Parathyroid adenoma (tissue), 2 donors: ENCODE measurements at regions not wholly inside any gene's neighbourhood (a gene's known extent, or its start where the extent isn't known, plus 50 kb on each side); places are given as distances from the start of the nearest gene placed in this dataset.

Source experiments
- H2AFZ ChIP-seq: fragments of 300-600 bp; sonication (generic); one replicate; pipeline ENCODE4 v1.7.0; 2017; ENCODE audit warnings: antibody characterized with exemption, mild to moderate bottlenecking
- H3K27ac ChIP-seq: fragments of 300-600 bp; sonication (generic); one replicate; pipeline ENCODE4 v1.7.0; 2017
- H3K27me3 ChIP-seq: fragments of 300-600 bp; sonication (generic); one replicate; pipeline ENCODE4 v1.7.0; 2017; ENCODE audit warnings: low read length; ENCODE audit not compliant: control insufficient read depth, insufficient read depth
- H3K36me3 ChIP-seq: fragments of 300-600 bp; sonication (generic); one replicate; pipeline ENCODE4 v1.7.0; 2017; ENCODE audit warnings: low read length; ENCODE audit not compliant: control insufficient read depth, insufficient read depth
- H3K4me1 ChIP-seq: fragments of 300-600 bp; sonication (generic); one replicate; pipeline ENCODE4 v1.7.0; 2017; ENCODE audit warnings: control low read depth
- H3K4me2 ChIP-seq: fragments of 300-600 bp; sonication (generic); one replicate; pipeline ENCODE4 v1.7.0; 2017; ENCODE audit warnings: low read length
- H3K4me3 ChIP-seq: fragments of 300-600 bp; sonication (generic); one replicate; pipeline ENCODE4 v1.7.0; 2017; ENCODE audit warnings: low read depth, low read length
- H3K79me2 ChIP-seq: fragments of 300-600 bp; sonication (generic); one replicate; pipeline ENCODE4 v1.7.0; 2017; ENCODE audit warnings: control low read depth
- H3K9ac ChIP-seq: fragments of 300-600 bp; sonication (generic); one replicate; pipeline ENCODE4 v1.7.0; 2017; ENCODE audit warnings: mild to moderate bottlenecking
- H3K9me3 ChIP-seq: fragments of 300-600 bp; sonication (generic); one replicate; pipeline ENCODE4 v1.7.0; 2017; ENCODE audit warnings: low read length; ENCODE audit not compliant: control insufficient read depth
- TF ChIP-seq, protein P1 (sequence below): fragments of 300-600 bp; sonication (generic); IDR thresholded peaks from one replicate; pipeline ENCODE4 v1.7.0; 2017; ENCODE audit warnings: antibody characterized with exemption, mild to moderate bottlenecking
- donor health status: primary hyperparathyroidism.

DNA sequence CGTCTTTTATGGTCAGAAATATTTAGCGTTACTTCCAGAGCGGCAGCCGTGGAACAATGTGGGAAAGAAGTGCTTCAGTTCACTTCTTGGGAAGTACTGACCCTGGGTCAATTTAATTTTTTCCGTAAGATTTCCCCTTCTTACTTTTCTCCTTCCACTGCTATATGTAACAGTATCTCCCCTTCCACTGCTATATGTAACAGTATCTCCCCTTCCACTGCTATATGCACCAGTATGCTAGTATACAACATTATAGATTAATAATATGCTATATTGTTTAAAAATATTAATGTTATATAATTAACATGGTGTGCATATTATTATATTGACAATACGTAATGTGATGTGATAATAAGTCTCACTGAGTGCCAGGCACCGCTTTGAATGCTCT lies 69.7 kb upstream of the ERG start:
- H3K9me3 ChIP-seq = no peaks in the 10 kb centered on the region
- no peaks in the 10 kb centered on the region for H3K79me2 ChIP-seq
- H3K9ac ChIP-seq = no peak overlapping the region
- no peak overlapping the region for H3K4me3 ChIP-seq
- no peak overlapping the region for H3K4me2 ChIP-seq
- no peaks in the 10 kb centered on the region for H3K36me3 ChIP-seq
- no peak overlapping the region for H3K27ac ChIP-seq
- TF ChIP-seq, protein P1, sequence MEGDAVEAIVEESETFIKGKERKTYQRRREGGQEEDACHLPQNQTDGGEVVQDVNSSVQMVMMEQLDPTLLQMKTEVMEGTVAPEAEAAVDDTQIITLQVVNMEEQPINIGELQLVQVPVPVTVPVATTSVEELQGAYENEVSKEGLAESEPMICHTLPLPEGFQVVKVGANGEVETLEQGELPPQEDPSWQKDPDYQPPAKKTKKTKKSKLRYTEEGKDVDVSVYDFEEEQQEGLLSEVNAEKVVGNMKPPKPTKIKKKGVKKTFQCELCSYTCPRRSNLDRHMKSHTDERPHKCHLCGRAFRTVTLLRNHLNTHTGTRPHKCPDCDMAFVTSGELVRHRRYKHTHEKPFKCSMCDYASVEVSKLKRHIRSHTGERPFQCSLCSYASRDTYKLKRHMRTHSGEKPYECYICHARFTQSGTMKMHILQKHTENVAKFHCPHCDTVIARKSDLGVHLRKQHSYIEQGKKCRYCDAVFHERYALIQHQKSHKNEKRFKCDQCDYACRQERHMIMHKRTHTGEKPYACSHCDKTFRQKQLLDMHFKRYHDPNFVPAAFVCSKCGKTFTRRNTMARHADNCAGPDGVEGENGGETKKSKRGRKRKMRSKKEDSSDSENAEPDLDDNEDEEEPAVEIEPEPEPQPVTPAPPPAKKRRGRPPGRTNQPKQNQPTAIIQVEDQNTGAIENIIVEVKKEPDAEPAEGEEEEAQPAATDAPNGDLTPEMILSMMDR = no peak
- no peaks in the 10 kb centered on the region for H3K4me1 ChIP-seq
- H2AFZ ChIP-seq = no peak overlapping the region
- no peaks in the 10 kb centered on the region for H3K27me3 ChIP-seq

DNA sequence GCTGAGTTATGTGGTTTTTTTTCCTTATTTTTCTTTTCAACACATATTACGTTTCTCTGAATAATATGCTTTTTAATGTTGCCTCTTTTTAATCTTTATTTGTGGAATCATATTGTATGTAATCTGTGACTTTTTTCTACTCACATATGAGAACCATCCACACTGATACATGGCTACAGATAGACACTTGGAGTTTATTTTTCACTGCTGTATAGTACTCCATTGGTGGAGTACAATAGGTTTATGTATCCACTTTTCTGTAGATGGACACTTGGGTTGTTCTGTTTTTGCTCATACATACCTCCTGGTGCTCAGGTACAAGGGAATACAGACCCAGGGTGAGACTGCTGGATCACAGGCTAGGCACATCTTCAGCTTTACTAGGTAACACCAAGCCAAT lies 71.5 kb upstream of the ERG start:
- TF ChIP-seq, protein P1 = no peak
- Histone ChIP-seq H3K4me1 (no peaks in the 10 kb centered on the region), H3K27me3 (no peaks in the 10 kb centered on the region), H3K27ac (no peak overlapping the region), H3K4me3 (no peak overlapping the region), H2AFZ (no peak overlapping the region), H3K79me2 (no peaks in the 10 kb centered on the region), H3K9ac (no peak overlapping the region), H3K4me2 (no peak overlapping the region), H3K36me3 (no peaks in the 10 kb centered on the region), H3K9me3 (no peaks in the 10 kb centered on the region)

DNA sequence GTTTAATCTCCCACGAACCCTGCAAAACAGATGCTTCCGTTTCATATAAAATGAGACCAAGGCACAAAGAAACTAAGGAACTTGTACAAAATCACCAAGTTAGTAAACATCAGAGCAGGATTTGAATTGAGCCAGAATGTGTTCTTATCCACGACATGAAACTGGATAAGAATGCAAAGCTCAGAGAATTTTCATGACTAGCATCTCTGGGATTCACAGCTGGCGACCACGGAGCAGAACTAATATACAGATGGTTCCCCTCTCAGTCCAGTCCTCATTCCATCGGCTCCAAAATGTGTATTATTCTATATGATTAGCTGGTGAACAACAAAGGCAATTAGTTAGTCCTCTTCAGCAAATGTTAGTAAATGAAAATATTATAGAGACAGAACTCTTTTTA lies 72.3 kb upstream of the ERG start:
- H3K4me2 ChIP-seq = no peak overlapping the region
- H3K79me2 ChIP-seq = no peaks in the 10 kb centered on the region
- H3K9ac ChIP-seq = no peak overlapping the region
- no peak overlapping the region for H3K4me3 ChIP-seq
- H3K4me1 ChIP-seq = no peaks in the 10 kb centered on the region
- TF ChIP-seq, protein P1 = no peak
- H2AFZ ChIP-seq = no peak overlapping the region
- H3K27me3 ChIP-seq = no peaks in the 10 kb centered on the region
- no peaks in the 10 kb centered on the region for H3K36me3 ChIP-seq
- H3K27ac ChIP-seq = no peak overlapping the region
- no peaks in the 10 kb centered on the region for H3K9me3 ChIP-seq

DNA sequence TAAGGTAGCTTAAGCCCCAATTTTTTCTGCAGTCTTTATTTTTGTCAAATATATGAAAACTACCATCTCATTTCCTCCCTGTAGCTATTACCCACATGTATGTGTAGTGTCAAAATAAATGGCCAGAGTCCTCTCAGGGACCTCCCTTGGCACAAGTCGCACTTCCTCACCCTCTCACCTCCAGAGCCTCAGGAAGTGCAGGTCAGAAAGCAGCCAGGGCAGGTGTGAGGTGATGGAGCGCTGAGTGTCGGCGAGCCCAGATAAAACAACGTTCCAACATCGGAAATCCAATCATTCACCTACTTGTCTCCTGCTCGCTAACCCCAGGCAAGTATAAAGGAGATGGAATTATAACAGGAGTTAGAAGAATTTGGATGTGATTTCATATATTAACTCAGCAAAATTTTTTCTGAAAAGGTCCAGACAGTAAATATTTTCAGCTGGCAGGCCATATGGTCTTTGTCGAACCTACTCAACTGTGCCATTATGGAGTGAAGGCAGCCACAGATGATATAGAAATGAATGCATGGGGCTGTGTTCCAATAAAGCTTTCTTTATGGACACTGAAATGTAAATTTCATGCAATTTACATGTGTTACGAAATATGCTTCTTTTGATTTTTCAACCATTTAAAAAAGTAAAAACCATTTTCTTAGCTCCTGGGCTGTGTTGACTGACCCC lies 76.8 kb upstream of the ERG start:
- no peaks in the 10 kb centered on the region for H3K9me3 ChIP-seq
- H3K4me1 ChIP-seq = no peaks in the 10 kb centered on the region
- H3K4me3 ChIP-seq = no peak overlapping the region
- H3K79me2 ChIP-seq = no peaks in the 10 kb centered on the region
- H3K27ac ChIP-seq = no peak overlapping the region
- no peak overlapping the region for H3K4me2 ChIP-seq
- TF ChIP-seq, protein P1 = no peak
- H3K27me3 ChIP-seq = no peaks in the 10 kb centered on the region
- no peaks in the 10 kb centered on the region for H3K36me3 ChIP-seq
- H3K9ac ChIP-seq = no peak overlapping the region
- H2AFZ ChIP-seq = no peak overlapping the region

DNA sequence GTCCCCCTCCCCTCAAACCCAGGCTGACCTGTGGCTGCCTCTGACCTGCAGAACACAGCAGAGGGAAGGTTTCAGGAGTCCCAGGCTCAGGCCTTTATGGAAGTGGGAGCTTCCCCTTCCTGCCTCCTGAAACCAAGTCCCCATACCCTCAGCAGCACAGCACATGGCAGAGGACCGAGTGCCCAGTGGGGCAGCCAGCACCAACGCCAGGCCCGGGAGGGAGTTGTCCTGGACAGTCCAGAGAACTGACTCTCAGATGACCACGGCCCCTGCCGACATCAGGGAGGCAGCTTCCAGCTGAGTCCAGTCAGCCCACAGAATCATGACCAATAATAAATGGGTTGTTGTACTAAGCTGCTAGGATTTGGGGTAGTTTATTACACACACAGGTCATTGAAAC lies 79.6 kb upstream of the ERG start:
- no peaks in the 10 kb centered on the region for H3K36me3 ChIP-seq
- no peaks in the 10 kb centered on the region for H3K9me3 ChIP-seq
- H3K4me2 ChIP-seq = no peak overlapping the region
- no peaks in the 10 kb centered on the region for H3K79me2 ChIP-seq
- H3K4me1 ChIP-seq = no peaks in the 10 kb centered on the region
- TF ChIP-seq, protein P1 = no peak
- H3K27ac ChIP-seq = no peak overlapping the region
- H3K4me3 ChIP-seq = no peak overlapping the region
- no peak overlapping the region for H3K9ac ChIP-seq
- H3K27me3 ChIP-seq = no peaks in the 10 kb centered on the region
- no peak overlapping the region for H2AFZ ChIP-seq
